ENCODE measurements at regions not wholly inside any gene's neighbourhood (a gene's known extent, or its start where the extent isn't known, plus 50 kb on each side); places are given as distances from the start of the nearest gene placed in this dataset.

DNA sequence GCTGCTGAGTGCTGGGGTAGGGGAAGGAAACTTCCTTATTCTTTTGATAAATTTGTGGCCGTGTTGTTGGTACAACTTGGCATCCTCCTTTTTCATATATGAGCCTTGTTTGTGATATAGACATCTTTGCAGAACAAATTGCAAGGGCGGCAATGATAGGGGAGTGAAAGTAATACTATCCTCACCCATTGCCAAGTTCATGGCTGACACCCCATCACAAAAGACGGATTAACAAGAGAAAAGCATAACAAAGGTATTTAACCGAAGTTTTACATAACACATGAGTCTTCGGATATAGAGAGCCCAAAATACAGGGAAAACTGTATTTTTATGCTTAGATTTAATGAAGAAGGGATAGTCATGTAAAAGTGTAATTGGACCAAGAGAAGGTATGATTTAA lies 86.3 kb upstream of the TMPRSS2 start:
- Histone ChIP-seq H3K27ac (peak overlapping the region; percentile 32 to 43 (median 33)), H3K36me3 (no peaks in the 10 kb centered on the region), H3K9me3 (no peaks in the 10 kb centered on the region), H3K27me3 (no peaks in the 10 kb centered on the region), H3K4me3 (replicated peaks in 1 of 3) (no peak overlapping the region), H3K4me1 (peaks cover 20 to 22% of the 10 kb centered on the region in 2 donors)
- DNase-seq, result no peak
- intact Hi-C loops (cut with DNase I), result loop anchor here (10.0 kb wide), 1 partner anchor 109 kb away; no protein-coding TSS in a partner anchor
- whole genome bisulfite sequencing, 2 donors, result 74 to 76% methylated on average over 5 of the region's 5 CpGs
- TF ChIP-seq, protein P1, sequence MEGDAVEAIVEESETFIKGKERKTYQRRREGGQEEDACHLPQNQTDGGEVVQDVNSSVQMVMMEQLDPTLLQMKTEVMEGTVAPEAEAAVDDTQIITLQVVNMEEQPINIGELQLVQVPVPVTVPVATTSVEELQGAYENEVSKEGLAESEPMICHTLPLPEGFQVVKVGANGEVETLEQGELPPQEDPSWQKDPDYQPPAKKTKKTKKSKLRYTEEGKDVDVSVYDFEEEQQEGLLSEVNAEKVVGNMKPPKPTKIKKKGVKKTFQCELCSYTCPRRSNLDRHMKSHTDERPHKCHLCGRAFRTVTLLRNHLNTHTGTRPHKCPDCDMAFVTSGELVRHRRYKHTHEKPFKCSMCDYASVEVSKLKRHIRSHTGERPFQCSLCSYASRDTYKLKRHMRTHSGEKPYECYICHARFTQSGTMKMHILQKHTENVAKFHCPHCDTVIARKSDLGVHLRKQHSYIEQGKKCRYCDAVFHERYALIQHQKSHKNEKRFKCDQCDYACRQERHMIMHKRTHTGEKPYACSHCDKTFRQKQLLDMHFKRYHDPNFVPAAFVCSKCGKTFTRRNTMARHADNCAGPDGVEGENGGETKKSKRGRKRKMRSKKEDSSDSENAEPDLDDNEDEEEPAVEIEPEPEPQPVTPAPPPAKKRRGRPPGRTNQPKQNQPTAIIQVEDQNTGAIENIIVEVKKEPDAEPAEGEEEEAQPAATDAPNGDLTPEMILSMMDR (IDR thresholded peaks at IDR 0.05), result no peak
- no peak for TF ChIP-seq POLR2A (IDR thresholded peaks at IDR 0.05)

DNA sequence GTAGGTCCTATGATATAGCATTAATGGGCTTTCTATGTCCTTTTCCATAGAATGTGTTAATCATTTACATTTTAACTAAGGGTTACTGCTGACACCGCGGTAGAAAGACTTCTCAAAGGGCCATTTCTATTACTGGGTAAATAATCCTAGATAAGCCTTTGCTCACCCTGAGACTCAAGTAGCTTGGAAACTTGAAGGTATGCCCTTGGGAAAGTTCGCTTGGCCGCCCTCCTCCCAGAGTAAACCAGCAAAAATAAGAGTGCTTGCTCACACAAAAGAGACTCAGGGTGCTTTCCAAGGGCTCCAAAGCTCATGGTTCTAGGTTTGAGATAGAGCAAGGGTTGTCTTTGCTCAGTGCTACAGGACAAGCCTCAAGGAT lies 85.8 kb upstream of the TMPRSS2 start:
- Histone ChIP-seq H3K36me3 (no peaks in the 10 kb centered on the region), H3K4me1 (peaks cover 15 to 16% of the 10 kb centered on the region in 2 donors), H3K4me3 (replicated peaks in 1 of 3) (no peak overlapping the region), H3K27me3 (no peaks in the 10 kb centered on the region), H3K27ac (peak overlapping the region; percentile 32 to 43 (median 33)), H3K9me3 (no peaks in the 10 kb centered on the region)
- 15 to 41% methylated on average over 4 of the region's 4 CpGs for WGBS, 2 donors
- DNase-seq, result peak; percentile 75 to 82
- TF ChIP-seq POLR2A (IDR thresholded peaks at IDR 0.05), result no peak
- TF ChIP-seq, protein P1 (IDR thresholded peaks at IDR 0.05), result no peak
- intact Hi-C loops (cut with DNase I), result loop anchor here (10.0 kb wide), 1 partner anchor 109 kb away; no protein-coding TSS in a partner anchor

DNA sequence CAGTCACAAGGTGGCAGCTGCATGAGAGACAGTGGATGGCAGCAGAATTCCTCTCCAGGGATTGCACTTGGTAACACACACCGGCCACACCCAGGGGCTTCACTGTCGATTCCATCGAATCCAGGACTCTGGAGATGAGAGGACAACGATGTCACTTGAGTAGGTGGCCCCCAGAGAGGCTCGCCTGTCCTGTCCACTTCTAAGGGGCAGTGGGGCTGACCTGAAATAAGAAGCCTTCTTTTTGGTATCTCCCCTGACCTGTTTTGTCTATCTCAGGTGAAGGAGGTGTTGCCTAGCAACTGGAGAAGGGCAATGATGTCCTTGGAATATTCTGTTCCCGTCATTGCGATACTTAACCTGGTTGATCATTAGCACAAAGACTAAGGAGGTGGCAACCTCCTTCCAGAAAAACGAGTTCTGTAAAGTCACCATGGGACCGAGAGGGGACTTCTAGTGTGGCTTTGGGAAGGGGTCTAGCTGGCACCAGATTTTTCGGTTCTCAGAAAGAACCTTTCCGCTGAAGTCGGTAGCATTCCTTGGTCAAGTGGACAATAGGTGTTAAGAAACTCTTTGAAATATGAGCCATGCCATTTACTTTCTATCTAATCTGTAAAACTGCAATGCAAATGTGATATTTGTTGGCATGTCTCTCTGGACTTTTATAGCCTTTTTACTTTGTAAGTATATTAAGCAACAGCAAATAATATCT lies 85.2 kb upstream of the TMPRSS2 start:
- H3K27me3 ChIP-seq, result no peaks in the 10 kb centered on the region
- no peak overlapping the region for H3K4me3 ChIP-seq (replicated peaks in 1 of 3)
- H3K9me3 ChIP-seq, result no peaks in the 10 kb centered on the region
- no peak for DNase-seq
- H3K4me1 ChIP-seq, result peaks cover 12% of the 10 kb centered on the region in 2 donors
- peak overlapping the region in 1 of 3 donors; percentile 43 for H3K27ac ChIP-seq
- TF ChIP-seq, protein P1 (IDR thresholded peaks at IDR 0.05), result no peak
- TF ChIP-seq POLR2A (IDR thresholded peaks at IDR 0.05), result no peak
- intact Hi-C loops (cut with DNase I), result loop anchor here (10.0 kb wide), 1 partner anchor 108 kb away; no protein-coding TSS in a partner anchor
- 72 to 75% methylated on average over 11 to 12 of the region's 12 CpGs for WGBS, 2 donors
- no peaks in the 10 kb centered on the region for H3K36me3 ChIP-seq

DNA sequence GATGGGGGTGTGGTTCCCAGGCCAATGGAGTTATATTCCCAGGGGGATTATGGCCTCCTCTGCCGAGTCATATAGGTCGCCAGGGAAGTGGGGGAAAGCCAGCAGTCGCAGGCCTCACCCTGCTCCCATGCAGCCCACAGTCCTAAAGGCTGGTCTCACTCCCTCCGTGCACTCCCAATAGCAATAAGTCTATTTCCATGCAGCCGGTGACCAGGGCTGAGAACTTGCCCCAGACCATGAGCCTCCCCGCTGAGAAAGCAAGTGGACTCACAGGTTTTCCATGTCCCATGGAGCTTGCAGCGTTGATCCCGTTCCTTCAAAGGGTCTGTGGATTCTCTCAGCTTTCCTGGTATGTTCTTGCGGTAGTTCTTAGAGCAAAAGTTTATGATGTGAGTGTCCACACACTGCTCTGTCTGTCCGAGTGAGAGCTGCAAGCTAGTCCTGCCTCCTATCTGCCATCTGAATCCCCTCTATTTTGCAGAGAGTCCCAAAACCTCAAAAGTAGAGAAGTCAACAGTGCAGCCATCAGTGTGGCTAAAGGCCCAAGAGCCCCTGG lies 81.7 kb upstream of the TMPRSS2 start:
- 96% methylated on average over 10 of the region's 10 CpGs for WGBS, 2 donors
- Histone ChIP-seq H3K4me1 (peaks cover 12 to 14% of the 10 kb centered on the region in 2 donors), H3K4me3 (replicated peaks in 1 of 3) (no peak overlapping the region), H3K9me3 (no peaks in the 10 kb centered on the region), H3K36me3 (no peaks in the 10 kb centered on the region), H3K27ac (no peak overlapping the region), H3K27me3 (no peaks in the 10 kb centered on the region)
- intact Hi-C loops (cut with DNase I), result loop anchor here (10.0 kb wide), 1 partner anchor 105 kb away; no protein-coding TSS in a partner anchor
- no peak for DNase-seq
- TF ChIP-seq, protein P1 (IDR thresholded peaks at IDR 0.05), result no peak
- no peak for TF ChIP-seq POLR2A (IDR thresholded peaks at IDR 0.05)

DNA sequence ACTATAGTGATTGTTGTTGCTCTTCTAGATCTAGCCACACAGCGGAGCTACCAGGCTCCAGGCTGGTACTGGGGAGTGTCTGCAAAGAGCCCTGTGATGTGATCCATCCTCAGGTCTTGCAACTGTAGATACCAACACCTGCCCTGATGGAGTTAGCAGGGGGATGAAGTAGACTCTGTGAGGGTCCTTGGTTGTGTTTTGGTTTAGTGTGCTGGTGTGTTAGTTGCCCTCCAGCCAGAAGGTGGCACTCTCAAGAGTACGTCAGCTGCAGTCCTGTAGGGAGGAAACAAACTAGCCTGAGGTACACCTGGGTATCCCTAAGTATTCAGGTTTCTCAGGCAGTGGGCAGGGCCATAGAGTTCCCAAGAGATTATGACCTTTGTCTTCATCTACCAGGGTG lies 81.2 kb upstream of the TMPRSS2 start:
- TF ChIP-seq POLR2A (IDR thresholded peaks at IDR 0.05), result no peak
- H3K9me3 ChIP-seq, result no peaks in the 10 kb centered on the region
- H3K4me1 ChIP-seq, result peaks cover 8 to 18% of the 10 kb centered on the region in 2 donors
- 95 to 100% methylated on average over 2 of the region's 2 CpGs for WGBS, 2 donors
- no peak overlapping the region for H3K4me3 ChIP-seq (replicated peaks in 1 of 3)
- intact Hi-C loops (cut with DNase I), result no loop called here
- DNase-seq, result no peak
- no peaks in the 10 kb centered on the region for H3K36me3 ChIP-seq
- H3K27ac ChIP-seq, result no peak overlapping the region
- H3K27me3 ChIP-seq, result no peaks in the 10 kb centered on the region

All from thyroid gland (tissue), 4 donors.